ENCODE measurements at regions not wholly inside any gene's neighbourhood (a gene's known extent, or its start where the extent isn't known, plus 50 kb on each side); places are given as distances from the start of the nearest gene placed in this dataset.
"Not testable (repeated sequence)": the region's sequence is repeated elsewhere in the genome, so short reads cannot be mapped to it uniquely, and the experiment has no call there.

DNA sequence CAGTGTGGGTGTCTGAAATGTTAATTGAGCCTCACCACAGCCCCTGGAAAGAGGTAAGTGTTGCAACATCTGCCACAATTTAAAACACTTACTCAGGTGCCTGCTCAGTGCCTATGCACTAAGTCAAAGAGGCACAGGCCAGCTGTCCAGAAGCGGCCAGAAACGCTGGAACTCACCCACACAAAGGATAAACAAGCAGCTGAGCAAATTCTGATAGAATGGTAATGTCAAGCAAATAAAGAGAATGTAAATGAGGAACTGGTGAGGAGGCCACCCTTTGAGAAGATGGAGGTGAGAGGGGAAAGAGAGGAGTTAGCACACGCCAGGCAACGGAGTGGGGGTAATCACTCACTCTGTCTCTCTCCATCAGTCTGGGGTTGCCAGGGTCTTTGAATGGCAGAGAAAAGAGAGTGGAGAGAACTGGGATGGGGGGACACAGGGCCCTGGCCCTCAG is 67.7 kb upstream of the SERP2 start:
- DNase-seq (ENCODE audit: low spot score): no peak

DNA sequence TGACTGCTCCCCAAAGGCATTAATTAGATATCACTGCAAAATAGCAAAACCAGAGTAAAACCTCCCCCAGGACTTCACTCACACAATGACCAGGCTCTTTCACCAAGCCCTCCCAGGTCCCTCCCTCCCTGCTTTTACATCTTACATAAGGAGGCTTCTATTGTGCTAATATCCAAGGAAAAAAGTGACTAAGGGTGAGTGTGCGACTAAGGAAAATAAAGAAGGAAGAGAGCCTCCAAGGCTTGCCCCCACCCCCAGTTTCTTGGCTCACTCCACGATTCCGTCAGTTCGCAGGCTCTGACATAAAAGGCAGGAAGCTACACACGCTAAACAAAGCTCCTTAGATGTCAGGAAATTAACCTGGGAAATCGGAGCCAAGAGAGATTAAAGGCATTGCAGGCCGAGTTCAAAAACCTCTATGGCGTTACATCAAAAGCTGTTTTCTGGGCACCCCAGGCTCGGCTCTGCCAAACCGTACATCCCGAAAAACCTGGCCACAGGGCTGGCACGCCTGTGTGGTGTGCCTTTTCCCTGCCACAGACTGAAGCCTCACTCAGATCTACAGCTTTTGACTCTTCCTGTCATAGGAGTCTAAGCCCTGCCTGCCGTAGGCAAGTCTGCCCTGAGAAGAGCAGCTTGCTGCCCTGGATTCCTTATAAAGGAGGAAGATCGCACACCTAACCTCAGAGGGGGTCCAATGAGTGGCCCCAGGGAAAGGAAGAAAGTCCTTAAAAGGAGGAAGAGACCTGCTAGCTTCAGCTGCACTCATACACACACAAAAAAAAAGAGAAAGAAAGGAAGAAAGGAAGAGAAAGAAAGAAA is 67.0 kb upstream of the SERP2 start:
- no peak for DNase-seq (ENCODE audit: low spot score)

DNA sequence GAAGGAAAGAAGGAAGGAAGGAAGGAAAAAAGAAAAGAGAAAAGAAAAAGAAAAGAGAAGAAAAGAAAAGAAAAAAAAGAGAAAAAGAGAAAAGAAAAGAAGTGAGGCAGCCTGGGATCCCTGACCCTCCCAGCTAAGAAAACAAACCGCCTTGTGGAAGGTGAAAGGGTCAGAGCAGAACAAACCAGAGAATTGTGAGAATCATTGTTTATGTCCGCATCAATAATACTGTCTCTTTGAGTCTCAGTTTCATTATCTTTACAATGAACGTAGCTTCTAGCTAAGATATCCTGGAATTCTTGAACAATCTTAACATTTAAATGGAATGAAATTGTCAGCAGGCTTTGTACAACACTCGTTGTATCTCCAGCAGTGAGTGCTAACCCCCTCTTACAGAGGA is 66.4 kb upstream of the SERP2 start:
- no peak for DNase-seq (ENCODE audit: low spot score)

DNA sequence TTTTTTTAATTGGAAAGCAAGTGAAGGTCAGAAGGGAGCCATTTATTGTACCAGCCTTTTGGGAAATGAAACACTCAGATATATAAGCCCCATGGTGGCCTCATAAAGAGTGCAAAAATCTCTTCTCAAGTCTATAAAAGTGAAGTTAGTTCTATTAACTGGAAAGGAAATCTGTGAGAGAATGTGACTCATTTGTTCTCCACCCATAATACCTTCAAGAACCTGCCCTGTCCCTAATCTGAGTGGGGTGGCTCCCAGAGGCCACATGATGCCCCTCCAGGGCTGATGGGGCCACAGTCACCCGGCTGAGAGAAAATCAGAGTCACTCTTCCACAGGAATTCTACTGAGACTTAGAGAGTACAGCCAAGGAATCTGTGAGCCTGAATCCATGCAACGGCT is 65.8 kb upstream of the SERP2 start:
- DNase-seq (ENCODE audit: low spot score): no peak

DNA sequence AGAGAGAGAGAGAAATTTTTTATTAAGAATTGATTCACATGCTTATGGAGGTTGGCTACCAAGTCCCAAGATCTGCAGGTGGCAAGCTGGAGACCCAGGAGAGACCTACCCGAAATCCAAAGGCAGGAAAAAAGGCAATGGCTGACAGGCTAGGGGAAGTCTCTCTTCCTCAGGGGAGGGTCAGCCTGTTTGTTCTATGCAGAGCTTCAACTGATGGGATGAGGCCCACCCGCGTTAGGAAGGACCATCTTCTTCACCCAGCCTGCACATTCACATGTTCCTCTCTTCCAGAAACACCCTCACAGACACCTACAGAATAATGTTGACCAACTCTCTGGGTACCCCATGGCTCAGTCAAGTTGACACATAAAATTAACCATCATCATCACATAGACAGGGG is 65.3 kb upstream of the SERP2 start:
- no peak for DNase-seq (ENCODE audit: low spot score)

DNA sequence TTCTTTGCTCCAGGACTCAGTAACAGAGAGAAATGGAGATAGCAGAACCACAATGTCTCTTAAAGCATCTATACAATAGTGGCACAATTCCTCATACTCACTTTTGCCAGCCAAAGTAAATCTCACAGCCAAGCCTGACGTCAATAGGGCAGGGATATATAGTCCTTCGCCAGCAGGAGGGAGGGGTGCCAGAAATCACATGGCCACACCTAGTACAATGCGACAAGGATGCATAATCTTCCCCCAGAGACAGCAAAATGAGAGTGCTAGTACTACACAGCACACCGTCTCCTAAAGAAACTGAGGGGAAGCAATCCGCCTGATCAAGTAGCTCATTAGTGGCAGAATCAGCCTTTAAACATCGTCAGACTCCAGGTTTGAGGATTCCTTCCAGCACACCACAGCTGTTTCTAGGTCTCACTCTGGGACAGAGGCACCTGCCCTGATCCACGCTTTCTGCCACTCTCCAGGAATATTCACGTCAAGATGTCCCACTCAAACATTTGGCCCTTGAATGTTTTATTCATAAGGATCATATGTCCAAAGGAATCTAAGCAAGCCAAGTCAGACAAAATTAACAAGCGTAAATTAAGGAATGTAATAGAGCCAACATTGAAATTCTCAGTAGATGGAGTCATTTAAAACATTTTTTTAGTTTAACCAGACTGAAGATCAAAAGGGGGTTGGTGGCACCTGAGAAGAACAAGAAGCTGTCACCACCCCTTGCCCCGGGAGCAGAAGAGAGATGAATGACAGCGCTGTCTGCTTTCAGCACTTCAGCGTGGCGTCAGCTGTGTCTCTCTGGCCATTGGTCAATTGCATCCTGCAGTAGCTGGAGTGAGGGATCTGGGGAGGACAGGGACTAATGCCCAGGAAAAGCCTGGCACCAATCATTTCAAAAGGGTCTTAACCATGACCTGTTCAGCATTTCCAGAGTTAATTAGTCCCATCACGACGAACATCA is 63.5 kb upstream of the SERP2 start:
- DNase-seq (ENCODE audit: low spot score): no peak

DNA sequence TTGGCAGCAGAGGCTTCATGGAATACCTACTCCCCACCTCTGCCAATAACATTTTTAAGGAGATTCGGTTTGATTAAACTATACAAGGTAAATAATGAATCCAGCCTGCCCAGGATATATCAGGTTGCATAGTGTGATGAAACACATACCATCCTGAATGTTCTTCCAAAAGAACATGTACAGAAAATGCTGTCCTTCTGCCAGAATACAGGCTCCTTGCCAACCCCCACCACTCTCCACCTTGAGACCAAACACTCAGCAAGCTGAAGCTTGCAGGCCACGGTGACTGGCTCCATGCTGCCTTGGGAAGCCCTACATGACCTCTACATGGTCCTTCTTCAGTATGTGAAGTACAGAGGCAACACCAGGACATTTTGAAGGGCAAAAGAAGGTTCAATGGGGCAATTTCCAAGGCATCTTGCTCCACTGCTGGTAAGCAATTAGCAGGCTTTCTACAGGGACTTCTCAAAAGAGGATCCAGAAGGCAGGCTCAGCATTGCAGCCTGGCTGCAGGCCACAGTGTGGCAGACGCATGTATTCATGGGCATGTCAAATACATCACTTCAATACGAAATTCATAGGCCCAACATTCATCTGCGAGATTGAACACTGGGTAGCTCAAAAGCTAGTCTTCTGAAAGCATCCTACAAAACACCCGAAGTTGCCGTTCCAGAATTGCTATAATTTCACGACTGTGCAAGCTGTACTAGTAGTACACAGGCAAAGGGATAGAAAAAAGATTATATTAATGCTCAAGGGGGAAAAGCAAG is 62.4 kb upstream of the SERP2 start:
- DNase-seq (ENCODE audit: low spot score): no peak

DNA sequence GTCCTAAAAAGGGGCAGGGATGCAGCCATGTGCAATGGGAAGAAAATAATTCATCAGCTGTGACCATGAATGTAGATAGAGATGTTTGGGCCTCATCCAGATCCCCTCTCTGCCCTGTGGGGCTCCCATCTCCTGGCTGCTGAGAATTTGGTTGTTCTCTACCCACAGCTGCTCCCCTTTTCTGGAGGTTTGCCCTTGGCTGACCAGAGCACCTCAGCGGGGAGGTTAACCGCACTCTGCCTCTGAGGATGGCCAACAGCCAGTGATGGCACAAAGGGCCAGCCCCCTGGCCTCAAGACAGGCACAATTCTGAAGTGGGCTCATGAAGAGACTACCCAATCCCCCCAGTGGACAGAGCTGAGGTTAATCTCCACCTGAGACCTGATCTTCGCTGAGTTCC is 61.5 kb upstream of the SERP2 start:
- no peak for DNase-seq (ENCODE audit: low spot score)

DNA sequence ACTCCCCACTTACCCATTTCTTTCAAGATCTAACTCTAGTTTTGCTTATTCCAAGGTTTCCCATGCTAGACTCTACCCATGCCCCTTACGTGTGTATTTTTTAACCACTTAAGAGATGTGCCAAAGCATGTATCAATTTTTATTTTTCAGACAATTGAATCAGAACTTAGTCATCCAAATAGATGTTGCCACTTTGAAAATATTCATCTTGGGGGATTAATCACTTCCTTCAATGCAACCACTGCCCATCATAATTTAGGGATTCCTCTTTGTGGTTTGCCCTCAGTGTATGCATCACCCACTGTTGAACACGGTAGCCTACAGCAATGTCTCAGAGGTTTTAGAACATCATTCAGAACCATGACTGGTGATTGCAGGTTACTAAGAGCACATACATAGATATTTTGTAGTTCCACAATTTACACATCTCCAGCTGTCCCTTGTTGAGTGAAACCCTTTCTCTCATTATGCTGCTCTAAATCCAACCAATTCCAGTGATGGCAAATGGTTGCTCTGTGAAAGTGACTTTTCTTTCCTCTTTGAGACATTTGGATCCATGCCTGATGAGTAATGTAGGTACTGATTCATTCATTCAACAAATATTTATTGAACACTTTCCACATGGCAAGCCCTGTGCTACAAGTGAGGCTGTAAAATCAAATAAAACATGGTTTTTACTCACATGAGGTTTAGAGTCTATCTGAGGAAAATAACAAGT is 60.6 kb upstream of the SERP2 start:
- DNase-seq (ENCODE audit: low spot score): no peak

DNA sequence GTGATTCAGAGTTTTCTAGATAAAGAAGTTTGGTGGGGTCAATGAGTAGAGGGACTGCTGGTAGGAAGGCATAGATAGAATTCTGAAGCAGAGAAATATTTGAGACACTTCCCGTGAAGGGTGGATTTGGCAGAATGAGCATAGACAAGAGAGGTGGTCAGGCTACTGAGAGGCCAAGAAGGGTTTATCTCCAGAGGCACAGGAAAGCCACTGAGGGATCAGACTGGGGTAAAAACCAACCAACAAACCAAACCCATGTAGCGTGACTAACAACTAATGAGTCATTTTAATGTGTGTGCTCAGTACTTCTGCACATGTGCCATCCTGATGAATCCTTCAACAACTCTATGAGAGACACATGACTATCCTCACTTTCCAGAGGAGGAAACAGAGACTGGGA is 60.0 kb upstream of the SERP2 start:
- DNase-seq (ENCODE audit: low spot score): no peak

DNA sequence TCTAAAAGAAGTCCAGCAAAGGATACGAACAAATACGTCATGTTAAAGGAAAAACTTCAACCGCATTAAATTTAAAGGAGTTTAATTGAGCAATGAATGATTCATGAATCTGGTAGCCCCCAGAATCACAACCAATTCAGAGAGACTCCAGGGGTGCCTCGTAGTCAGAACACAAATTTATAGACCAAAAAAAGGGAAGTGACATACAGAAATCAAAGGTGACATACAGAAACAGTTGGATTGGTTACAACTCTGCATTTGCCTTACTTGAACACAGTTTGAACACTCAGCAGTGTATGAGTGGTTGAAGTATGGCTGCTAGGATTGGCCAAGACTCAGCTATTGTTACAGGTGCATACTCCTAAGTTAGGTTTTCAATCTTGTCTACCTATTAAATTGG is 59.5 kb upstream of the SERP2 start:
- not testable (repeated sequence) for DNase-seq (ENCODE audit: low spot score)

DNA sequence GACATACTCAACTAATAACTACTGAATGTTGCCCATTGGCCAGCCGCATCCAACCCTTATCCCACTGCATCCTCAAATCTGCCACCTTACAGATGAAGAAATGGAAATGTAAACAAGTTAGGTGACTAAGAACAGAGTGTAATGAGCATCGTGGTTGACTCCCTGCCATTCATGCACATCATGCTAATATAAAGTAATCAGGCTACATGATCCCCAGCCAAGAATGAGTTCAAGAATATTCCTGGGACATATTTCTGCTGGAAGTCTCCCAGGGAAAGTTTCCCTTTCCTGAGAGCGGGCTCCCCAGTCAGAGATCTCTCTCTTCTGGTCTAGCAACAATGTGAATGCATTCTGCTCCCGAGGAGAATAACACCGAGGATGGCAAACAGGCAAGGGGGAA is 55.9 kb upstream of the SERP2 start:
- DNase-seq (ENCODE audit: low spot score): no peak

DNA sequence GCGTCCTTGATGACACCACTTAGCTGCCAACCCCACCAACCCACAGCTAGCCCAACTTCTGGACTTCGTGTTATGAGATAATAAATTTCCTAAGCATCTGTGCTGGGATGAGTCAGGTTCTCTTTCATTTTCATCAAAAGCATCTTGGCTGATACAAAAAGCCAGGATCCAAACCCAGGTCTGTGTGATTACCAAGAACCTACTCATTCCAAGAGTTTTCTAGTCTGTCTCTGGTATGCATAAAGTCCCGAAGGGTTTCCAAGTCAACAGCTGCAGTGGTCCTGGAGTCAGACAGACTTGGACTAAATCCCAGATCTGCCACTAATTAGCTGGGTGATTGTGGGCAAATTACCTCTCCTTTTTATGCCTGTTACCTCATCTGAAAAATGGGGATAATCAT is 55.5 kb upstream of the SERP2 start:
- no peak for DNase-seq (ENCODE audit: low spot score)

DNA sequence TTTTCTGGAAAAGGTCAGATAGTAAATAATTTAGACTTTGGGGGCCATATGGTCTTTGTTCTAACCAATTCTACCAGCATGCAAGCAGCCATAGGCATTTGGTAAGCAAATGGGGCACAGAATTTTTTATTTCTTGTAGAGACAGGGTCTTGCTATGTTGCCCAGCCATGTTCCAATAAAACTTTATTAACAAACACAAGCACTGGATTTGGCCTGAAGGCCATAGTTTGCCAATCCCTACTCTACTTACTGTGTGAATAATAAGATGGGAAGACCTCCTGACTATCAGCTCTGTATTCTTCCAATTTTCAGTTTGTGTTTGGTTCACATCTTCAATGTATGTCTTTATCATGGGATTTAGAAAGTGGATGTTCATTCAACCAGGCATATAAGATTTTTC is 53.0 kb upstream of the SERP2 start:
- DNase-seq (ENCODE audit: low spot score): no peak

DNA sequence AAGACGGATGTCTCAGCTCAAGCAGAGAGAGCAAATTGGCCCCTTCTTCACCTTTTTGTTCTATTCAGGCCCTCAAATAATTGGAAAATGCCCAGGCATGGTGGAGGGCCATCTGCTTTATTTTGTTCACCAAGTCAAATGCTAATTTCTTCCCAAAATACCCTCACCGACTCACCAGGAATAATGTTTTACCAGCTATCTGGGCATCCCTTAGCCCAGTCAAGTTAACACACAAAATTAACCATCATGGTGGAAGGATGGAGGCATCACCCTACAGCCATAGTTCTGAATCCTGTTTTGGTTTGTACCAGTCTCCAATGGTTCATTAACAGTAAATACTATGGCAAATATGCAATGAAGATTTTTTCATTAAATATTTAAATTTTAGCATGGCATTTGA is 51.7 kb upstream of the SERP2 start:
- no peak for DNase-seq (ENCODE audit: low spot score)

DNA sequence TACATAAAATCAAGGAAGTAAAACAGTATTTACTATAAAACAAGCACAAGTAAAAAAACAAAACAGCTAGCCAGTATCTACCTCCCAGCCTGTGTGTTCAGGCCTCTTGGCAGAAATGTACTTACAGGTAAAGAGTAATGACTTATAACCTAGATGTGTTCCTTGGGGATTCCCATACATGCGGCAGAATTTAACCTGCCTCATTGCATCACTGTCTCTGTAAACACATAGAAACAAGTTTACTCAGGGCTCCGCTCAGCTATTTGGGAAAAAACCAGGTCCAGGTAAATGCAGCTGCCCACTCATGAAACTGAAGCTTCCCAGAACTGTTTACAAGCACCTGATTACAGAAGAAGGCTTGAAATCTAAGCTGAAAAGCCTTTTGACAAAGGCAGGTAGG is 50.7 kb upstream of the SERP2 start:
- no peak for DNase-seq (ENCODE audit: low spot score)

DNA sequence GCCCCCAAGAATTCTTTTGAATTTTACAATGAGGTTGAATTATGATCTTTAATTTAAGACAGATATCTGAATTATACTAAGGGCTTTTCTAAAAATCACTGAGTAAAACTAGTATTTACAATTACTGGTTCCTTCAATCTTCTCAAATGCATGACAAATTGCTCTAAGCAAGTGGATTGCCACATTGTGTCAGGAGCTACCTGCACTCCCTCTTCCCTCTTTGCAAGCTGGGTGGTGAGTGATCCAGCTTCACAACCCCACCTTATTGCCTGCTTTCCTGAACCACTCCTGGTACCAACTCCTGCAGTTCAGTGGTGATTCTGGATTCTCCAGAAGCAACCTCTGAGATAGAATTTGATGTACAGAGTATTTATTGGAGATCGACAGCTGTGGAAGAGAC is 49.9 kb upstream of the SERP2 start:
- DNase-seq (ENCODE audit: low spot score): no peak
